Kidney (tissue), 13 donors: ENCODE measurements at regions not wholly inside any gene's neighbourhood (a gene's known extent, or its start where the extent isn't known, plus 50 kb on each side); places are given as distances from the start of the nearest gene placed in this dataset.

Experiments used
- DNase-seq, 5 donors: peaks; one replicate each; pipeline ENCODE4 v3.0.0-alpha.2; 2013 to 2020
- FAIRE-seq: peaks from 2 replicates; lab custom pipeline; 2012; peaks lifted over from hg19 to GRCh38; lab: Jason Lieb, UNC
- H3K27ac ChIP-seq, 2 donors: one replicate each; pipeline ENCODE4 v1.7.0; 2013; ENCODE audit warnings: low read depth in 2 of 2, low read length in 2 of 2, inconsistent platforms in 1 of 2
- H3K27me3 ChIP-seq: one replicate; pipeline ENCODE4 v1.7.1; 2013; ENCODE audit warnings: low read length, inconsistent platforms; ENCODE audit not compliant: control insufficient read depth, insufficient read depth
- H3K36me3 ChIP-seq, 3 donors: one replicate each; pipeline versions ENCODE4 v1.7.0 to v1.7.1; 2013; ENCODE audit warnings: low read length in 3 of 3, control low read depth in 1 of 3, inconsistent platforms in 1 of 3; ENCODE audit not compliant: insufficient read depth in 3 of 3, control insufficient read depth in 2 of 3
- H3K4me1 ChIP-seq, 3 donors: one replicate each; pipeline versions ENCODE4 v1.7.0 to v1.7.1; 2013; ENCODE audit warnings: low read length in 3 of 3, inconsistent platforms in 1 of 3, low read depth in 1 of 3; ENCODE audit not compliant: control insufficient read depth in 2 of 3, insufficient read depth in 2 of 3
- H3K4me3 ChIP-seq, 3 donors: one replicate each; pipeline versions ENCODE4 v1.7.0 to v1.8.1; 2013; ENCODE audit warnings: low read length in 3 of 3, control low read depth in 1 of 3, inconsistent platforms in 1 of 3
- H3K9ac ChIP-seq, 3 donors: one replicate each; pipeline versions ENCODE4 v1.7.0 to v1.7.1; 2013; ENCODE audit warnings: low read length in 3 of 3, control low read depth in 1 of 3, inconsistent platforms in 1 of 3
- H3K9me3 ChIP-seq, 3 donors: one replicate each; pipeline versions ENCODE4 v1.7.0 to v1.7.1; 2013; ENCODE audit warnings: low read length in 3 of 3, control low read depth in 1 of 3, inconsistent platforms in 1 of 3; ENCODE audit not compliant: control insufficient read depth in 2 of 3, insufficient read depth in 1 of 3
- intact Hi-C: fragments of 100-400 bp; cut with DNase I; formaldehyde crosslinking; loops from one replicate; pipeline ENCODE4 v1.11.1; 2022
- TF ChIP-seq, protein P1 (sequence below): IDR thresholded peaks from 3 replicates; pipeline ENCODE4 v1.5.1; 2012; ENCODE audit warnings: mild to moderate bottlenecking, moderate library complexity, borderline replicate concordance; ENCODE audit not compliant: insufficient read depth; ENCODE audit errors: extremely low read depth
- donor health status: control.
- donor health status: control.
- donor health status: control.
- donor health status: control.
- donor health status: control.
- donor health status: DM: yes; HTN: yes; CAD: no.
- donor health status: Normal renal cell carcinoma (clear cell type).

DNA sequence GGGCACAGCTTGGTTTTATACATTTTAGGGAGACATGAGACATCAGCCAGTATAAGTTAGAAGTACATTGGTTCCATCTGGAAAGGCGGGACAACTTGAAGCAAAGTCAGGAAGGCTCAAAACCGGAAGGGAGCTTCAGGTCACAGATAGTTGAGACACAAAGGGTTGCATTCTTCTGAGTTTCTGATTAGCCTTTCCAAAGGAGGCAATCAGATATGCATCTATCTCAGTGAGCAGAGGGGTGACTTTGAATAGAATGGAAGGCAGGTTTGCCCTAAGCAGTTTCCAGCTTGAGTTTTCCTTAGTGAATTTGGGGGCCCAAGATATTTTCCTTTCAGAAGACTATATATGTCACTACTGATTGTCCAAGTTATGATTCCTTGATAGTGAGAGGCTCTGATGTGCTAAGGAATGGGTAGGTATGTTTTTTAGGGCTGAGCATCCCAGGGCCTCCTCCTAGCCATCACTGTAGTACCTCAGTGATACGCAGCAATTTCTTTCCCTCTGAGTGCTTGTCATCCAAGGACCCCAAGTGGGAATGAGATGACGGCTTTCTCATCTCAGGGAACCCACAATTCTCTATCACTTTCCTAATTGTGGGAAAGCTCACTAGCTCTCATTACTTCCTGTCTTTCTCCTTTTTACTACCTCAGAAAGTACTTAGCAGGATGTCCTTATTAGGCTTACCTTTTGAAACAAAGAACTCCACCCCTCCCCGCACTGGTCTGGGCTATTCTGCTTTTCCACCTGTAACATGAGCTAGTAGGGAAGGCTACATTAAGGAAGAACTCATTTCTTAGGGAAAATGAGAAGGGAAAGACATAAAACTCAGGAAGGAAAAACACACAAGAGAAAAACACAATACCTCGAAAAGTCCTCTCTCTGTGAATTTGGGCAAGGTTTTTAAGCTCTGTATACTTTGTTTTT lies 632.7 kb downstream of the RAPGEF2 start:
- peak in 3 of 5 donors; percentile 18 to 32 (median 31) for DNase-seq
- no peak overlapping the region for H3K27ac ChIP-seq
- H3K9me3 ChIP-seq, result no peaks in the 10 kb centered on the region
- H3K4me3 ChIP-seq, result no peak overlapping the region
- H3K27me3 ChIP-seq, result no peaks in the 10 kb centered on the region
- TF ChIP-seq, protein P1, sequence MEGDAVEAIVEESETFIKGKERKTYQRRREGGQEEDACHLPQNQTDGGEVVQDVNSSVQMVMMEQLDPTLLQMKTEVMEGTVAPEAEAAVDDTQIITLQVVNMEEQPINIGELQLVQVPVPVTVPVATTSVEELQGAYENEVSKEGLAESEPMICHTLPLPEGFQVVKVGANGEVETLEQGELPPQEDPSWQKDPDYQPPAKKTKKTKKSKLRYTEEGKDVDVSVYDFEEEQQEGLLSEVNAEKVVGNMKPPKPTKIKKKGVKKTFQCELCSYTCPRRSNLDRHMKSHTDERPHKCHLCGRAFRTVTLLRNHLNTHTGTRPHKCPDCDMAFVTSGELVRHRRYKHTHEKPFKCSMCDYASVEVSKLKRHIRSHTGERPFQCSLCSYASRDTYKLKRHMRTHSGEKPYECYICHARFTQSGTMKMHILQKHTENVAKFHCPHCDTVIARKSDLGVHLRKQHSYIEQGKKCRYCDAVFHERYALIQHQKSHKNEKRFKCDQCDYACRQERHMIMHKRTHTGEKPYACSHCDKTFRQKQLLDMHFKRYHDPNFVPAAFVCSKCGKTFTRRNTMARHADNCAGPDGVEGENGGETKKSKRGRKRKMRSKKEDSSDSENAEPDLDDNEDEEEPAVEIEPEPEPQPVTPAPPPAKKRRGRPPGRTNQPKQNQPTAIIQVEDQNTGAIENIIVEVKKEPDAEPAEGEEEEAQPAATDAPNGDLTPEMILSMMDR, result no peak
- no peak for FAIRE-seq
- H3K4me1 ChIP-seq, result no peaks in the 10 kb centered on the region
- intact Hi-C loops, result no loop called here
- no peak overlapping the region for H3K9ac ChIP-seq
- no peaks in the 10 kb centered on the region for H3K36me3 ChIP-seq

DNA sequence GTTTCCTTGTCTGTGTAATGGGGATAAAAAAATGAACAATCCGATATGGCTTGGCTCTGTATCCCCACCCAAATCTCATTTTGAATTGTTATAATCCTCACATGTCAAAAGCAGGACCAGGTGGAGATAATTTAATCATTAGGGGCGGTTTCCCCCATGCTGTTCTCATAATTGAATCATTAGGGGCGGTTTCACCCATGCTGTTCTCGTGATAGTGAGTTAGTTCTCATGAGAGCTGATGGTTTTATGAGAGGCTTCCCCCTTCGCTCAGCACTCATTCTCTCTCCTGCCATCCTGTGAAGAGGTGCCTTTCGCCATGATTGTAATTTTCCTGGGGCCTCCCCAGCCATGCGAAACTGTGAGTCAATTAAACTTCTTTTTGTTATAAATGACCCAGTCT lies 633.5 kb downstream of the RAPGEF2 start:
- no peaks in the 10 kb centered on the region for H3K4me1 ChIP-seq
- no peaks in the 10 kb centered on the region for H3K27me3 ChIP-seq
- no peaks in the 10 kb centered on the region for H3K9me3 ChIP-seq
- no peak overlapping the region for H3K9ac ChIP-seq
- intact Hi-C loops, result no loop called here
- no peak for FAIRE-seq
- H3K27ac ChIP-seq, result no peak overlapping the region
- TF ChIP-seq, protein P1, result no peak
- DNase-seq, result no peak
- no peaks in the 10 kb centered on the region for H3K36me3 ChIP-seq
- H3K4me3 ChIP-seq, result no peak overlapping the region

DNA sequence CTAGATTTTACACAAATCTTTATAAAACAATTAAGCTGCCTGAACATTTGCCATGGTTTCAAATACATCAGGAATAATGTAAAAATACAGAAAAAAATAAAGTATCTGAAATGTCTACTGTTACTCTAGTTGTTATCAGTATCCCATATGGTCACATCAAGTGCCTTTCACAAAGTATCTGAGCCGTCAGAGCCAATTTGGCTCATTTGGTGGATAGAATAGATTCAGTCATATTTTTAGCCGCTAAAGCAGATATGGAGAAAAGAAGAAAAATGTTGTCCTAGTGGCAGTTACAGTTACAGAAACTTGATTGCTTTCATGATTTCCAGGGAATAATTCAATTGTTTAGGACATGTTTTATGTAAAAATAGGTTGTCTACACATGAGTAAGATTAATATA lies 641.1 kb downstream of the RAPGEF2 start:
- Histone ChIP-seq H3K4me1 (no peaks in the 10 kb centered on the region), H3K9ac (no peak overlapping the region), H3K27ac (no peak overlapping the region), H3K27me3 (no peaks in the 10 kb centered on the region), H3K4me3 (no peak overlapping the region), H3K9me3 (no peaks in the 10 kb centered on the region), H3K36me3 (no peaks in the 10 kb centered on the region)
- TF ChIP-seq, protein P1, result no peak
- intact Hi-C loops, result no loop called here
- FAIRE-seq (no peak), DNase-seq (no peak)
